Brain microvascular endothelial cell (primary cell): ENCODE measurements at regions not wholly inside any gene's neighbourhood (a gene's known extent, or its start where the extent isn't known, plus 50 kb on each side); places are given as distances from the start of the nearest gene placed in this dataset.
"Not testable (repeated sequence)": the region's sequence is repeated elsewhere in the genome, so short reads cannot be mapped to it uniquely, and the experiment has no call there.

Experiments used
- DNase-seq: peaks from one replicate; pipeline ENCODE4 v3.0.0-alpha.2; 2020
- H3K27ac ChIP-seq: fragments of 250-450 bp; sonication (Bioruptor Pico); 2 replicates; pipeline ENCODE4 v1.5.1; 2020; ENCODE audit warnings: mild to moderate bottlenecking, moderate library complexity
- H3K27me3 ChIP-seq: fragments of 250-450 bp; sonication (Bioruptor Pico); replicated peaks from 2 replicates; pipeline ENCODE4 v1.5.1; 2020; ENCODE audit warnings: mild to moderate bottlenecking
- H3K36me3 ChIP-seq: fragments of 250-450 bp; sonication (Bioruptor Pico); replicated peaks from 2 replicates; pipeline ENCODE4 v1.5.1; 2020; ENCODE audit warnings: mild to moderate bottlenecking
- H3K4me3 ChIP-seq: 2 replicates; pipeline ENCODE4 v1.5.1; 2011; ENCODE audit warnings: low read depth, mild to moderate bottlenecking, control low read depth, low read length, moderate library complexity
- in situ Hi-C: cut with HindIII; loops from 2 replicates; pipeline ENCODE4 v1.10.0; 2017; ENCODE audit warnings: low sequenced_read_pairs, low pct_ligation_motif_present
- TF ChIP-seq, protein P1 (sequence below): IDR thresholded peaks from 2 replicates; pipeline ENCODE4 v1.5.1; 2011; ENCODE audit warnings: low read depth, mild to moderate bottlenecking, moderate library complexity, low read length, control low read depth, inconsistent platforms; ENCODE audit errors: missing control alignments

DNA sequence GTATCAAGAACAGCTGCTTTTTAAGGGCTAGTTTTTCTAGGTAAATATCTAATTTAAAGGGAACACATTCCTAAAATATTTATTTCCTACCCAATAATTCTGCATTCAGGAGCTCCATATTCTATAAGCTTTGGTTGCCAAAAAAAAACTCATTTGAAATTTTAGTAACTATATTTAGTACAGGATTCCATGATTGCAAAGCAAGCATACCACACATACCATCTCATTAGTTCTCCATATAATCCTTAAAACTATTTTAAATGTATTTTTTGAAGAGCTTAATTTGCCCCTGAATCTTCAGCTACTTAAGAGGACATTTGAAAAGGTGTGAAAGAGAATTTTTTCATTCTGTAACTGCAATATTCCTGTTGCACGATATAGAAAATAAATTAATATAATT is 877.0 kb downstream of the NR2F1-AS1 start:
- H3K4me3 ChIP-seq: no peak overlapping the region
- TF ChIP-seq, protein P1, sequence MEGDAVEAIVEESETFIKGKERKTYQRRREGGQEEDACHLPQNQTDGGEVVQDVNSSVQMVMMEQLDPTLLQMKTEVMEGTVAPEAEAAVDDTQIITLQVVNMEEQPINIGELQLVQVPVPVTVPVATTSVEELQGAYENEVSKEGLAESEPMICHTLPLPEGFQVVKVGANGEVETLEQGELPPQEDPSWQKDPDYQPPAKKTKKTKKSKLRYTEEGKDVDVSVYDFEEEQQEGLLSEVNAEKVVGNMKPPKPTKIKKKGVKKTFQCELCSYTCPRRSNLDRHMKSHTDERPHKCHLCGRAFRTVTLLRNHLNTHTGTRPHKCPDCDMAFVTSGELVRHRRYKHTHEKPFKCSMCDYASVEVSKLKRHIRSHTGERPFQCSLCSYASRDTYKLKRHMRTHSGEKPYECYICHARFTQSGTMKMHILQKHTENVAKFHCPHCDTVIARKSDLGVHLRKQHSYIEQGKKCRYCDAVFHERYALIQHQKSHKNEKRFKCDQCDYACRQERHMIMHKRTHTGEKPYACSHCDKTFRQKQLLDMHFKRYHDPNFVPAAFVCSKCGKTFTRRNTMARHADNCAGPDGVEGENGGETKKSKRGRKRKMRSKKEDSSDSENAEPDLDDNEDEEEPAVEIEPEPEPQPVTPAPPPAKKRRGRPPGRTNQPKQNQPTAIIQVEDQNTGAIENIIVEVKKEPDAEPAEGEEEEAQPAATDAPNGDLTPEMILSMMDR: no peak
- in situ Hi-C loops: no loop called here
- DNase-seq: no peak
- H3K27ac ChIP-seq: no peak overlapping the region
- no peaks in the 10 kb centered on the region for H3K36me3 ChIP-seq
- no peaks in the 10 kb centered on the region for H3K27me3 ChIP-seq

DNA sequence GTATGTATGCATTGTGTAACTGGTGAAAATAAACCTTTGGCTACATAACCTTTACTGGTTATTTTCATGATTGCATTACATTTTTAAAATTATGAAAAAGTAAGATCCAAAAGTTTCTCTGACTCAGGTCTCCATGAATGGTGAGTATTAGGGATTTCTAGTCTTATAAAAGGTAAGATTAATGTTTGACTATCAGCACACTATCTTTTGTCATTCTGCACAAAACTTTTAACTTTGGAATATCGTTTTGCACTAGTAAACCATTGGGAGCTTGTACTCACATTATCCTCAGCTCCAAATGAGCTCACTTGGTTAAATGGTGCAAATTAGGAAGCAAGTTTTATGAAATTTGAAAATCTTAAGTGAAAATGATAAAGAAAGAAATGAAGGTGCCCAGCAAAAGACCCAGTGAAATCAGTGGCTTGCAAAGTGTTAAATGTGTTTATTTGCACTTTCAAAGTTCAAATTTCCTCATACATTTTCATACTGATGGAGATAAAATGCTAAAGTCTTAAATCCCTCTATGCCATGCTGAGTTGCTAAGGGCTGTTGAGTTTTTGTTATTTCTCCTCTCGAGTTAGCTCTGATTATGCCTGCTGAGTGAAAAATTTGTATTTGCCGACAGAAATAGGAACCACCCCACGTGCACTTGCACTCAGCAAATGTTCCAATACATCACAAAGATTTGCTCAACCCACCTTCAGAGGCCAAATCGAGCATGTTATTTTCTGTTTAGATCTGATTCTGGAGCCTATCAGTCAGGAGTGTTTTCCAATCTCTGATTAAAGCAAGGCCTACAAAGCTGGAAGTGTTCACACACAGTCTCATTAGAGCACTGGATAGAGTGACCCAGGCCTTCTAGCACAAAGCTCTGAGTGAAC is 885.7 kb downstream of the NR2F1-AS1 start:
- H3K27ac ChIP-seq: no peak overlapping the region
- no peaks in the 10 kb centered on the region for H3K36me3 ChIP-seq
- in situ Hi-C loops: no loop called here
- H3K4me3 ChIP-seq: no peak overlapping the region
- TF ChIP-seq, protein P1: no peak
- DNase-seq: no peak
- no peaks in the 10 kb centered on the region for H3K27me3 ChIP-seq

DNA sequence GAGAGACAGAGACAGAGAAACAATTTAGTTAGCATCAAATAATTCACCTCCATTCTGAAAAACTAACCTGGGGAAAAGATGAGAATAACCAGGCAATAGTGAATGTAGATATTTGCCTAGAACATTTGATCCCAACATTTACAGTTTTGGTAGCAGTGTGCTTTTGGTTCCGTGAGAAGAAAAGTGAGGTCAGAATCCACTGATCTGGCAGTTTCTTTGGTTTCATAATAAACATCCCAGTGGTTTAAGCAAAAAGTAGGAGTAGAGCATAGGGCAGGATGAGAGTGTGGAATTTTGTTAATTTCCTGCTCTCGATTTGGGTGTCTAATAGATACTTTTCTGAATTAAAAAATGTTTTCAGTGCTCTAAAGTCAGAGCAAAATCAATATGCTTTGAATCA is 887.0 kb downstream of the NR2F1-AS1 start:
- in situ Hi-C loops: no loop called here
- DNase-seq: no peak
- TF ChIP-seq, protein P1: no peak
- Histone ChIP-seq H3K4me3 (no peak overlapping the region), H3K27me3 (no peaks in the 10 kb centered on the region), H3K36me3 (no peaks in the 10 kb centered on the region), H3K27ac (no peak overlapping the region)

DNA sequence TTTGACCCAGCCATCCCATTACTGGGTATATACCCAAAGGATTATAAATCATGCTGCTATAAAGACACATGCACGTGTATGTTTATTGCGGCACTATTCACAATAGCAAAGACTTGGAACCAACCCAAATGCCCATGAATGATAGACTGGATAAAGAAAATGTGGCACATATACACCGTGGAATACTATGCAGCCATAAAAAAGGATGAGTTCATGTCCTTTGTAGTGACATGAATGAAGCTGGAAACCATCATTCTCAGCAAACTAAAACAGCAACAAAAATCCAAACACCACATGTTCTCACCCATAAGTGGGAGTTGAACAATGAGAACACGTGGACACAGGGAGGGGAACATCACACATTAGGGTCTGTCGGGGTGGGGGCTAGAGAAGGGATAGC is 889.1 kb downstream of the NR2F1-AS1 start:
- H3K27me3 ChIP-seq, H3K4me3 ChIP-seq, H3K36me3 ChIP-seq, H3K27ac ChIP-seq, DNase-seq, in situ Hi-C loops: not testable (repeated sequence)

DNA sequence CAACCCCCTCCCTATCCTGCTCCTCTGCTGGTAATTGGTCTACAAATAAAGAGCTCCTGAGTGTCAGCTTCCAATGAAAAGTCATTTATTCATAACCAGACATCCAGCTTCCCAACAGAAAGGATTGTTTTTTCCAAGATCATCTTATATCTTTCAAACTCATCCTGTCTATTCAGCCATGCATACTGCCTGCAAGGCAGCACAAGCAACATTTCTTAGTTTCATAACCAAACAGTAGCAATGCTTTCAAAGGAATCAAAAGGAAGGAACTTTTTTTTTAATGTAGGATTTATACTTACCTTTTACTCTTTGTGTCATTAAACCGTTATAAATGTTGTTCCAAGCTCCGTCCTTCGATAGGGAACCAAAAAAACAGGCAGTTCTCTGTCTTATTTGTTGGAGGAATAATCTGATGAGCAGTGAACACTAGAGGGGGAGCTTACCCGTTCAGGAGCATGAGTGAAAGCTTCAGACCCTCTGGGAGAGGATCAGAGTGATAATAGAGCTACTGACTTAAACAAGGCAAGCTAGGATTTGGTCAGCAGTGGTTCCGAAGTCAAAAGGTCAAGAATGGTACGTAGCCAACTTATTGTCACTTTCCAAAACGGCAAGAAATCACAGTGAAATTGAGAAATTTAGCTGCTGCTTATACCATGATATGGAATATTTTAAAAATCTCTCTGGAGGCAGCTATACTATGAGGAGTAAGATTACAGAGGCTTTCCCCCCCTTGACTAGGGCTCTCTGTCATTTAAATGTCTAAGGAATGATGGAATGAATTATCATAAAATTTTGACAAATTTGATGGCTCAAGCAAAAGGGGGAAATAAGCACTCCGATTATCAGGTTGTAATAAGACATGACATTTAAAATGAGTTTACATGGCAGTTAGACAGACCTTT is 892.9 kb downstream of the NR2F1-AS1 start:
- H3K36me3 ChIP-seq: no peaks in the 10 kb centered on the region
- in situ Hi-C loops: no loop called here
- no peak overlapping the region for H3K27ac ChIP-seq
- peak; percentile 75 for DNase-seq
- TF ChIP-seq, protein P1: peak; percentile 72
- H3K27me3 ChIP-seq: no peaks in the 10 kb centered on the region
- no peak overlapping the region for H3K4me3 ChIP-seq

DNA sequence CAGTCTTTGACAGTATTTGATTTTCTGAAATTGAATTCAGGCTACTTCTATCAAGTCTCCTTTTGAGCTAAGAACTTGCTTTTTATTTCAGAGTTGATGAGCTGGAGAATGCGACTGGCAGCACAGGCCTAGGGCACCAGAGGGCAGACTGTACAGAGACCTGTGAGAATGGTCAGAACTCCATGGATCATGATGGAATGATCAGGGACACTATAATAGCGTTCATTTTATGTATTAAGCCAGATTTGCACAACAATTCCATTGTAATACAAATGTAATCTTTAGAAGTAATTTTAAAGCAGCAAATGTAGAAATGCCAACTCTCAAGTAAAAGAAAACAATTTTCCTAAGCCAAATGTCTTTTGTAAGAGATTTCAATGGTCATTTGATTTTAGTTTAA is 902.4 kb downstream of the NR2F1-AS1 start:
- no peaks in the 10 kb centered on the region for H3K27me3 ChIP-seq
- no peak overlapping the region for H3K27ac ChIP-seq
- in situ Hi-C loops: no loop called here
- no peak for DNase-seq
- no peak overlapping the region for H3K4me3 ChIP-seq
- H3K36me3 ChIP-seq: no peaks in the 10 kb centered on the region
- TF ChIP-seq, protein P1: peak; percentile 63
